Suprapubic skin (tissue), 4 donors: ENCODE measurements at regions not wholly inside any gene's neighbourhood (a gene's known extent, or its start where the extent isn't known, plus 50 kb on each side); places are given as distances from the start of the nearest gene placed in this dataset.

Experiments used
- EP300 ChIP-seq: sonication (generic); formaldehyde crosslinking; IDR thresholded peaks from one replicate; pipeline ENCODE4 v1.6.1; 2017; ENCODE audit warnings: antibody characterized with exemption
- POLR2A ChIP-seq, 2 donors: fragments of 450-650 bp; IDR thresholded peaks; one replicate each; pipeline ENCODE4 v1.6.1; 2017; ENCODE audit warnings: antibody characterized with exemption in 2 of 2, mild to moderate bottlenecking in 2 of 2, moderate library complexity in 2 of 2
- POLR2AphosphoS5 ChIP-seq, 3 donors: sonication (generic); formaldehyde crosslinking; IDR thresholded peaks; one replicate each; pipeline ENCODE4 v1.6.1; 2017; ENCODE audit warnings: antibody characterized with exemption in 3 of 3
- TF ChIP-seq, protein P1 (sequence below), 2 donors: fragments of 200-600 bp in 1 of 2; fragments of 450-650 bp in 1 of 2; sonication (generic) in 1 of 2; IDR thresholded peaks; one replicate each; pipeline ENCODE4 v1.5.1; 2016 to 2019; ENCODE audit warnings: antibody characterized with exemption in 2 of 2, mild to moderate bottlenecking in 1 of 2, moderate library complexity in 1 of 2

DNA sequence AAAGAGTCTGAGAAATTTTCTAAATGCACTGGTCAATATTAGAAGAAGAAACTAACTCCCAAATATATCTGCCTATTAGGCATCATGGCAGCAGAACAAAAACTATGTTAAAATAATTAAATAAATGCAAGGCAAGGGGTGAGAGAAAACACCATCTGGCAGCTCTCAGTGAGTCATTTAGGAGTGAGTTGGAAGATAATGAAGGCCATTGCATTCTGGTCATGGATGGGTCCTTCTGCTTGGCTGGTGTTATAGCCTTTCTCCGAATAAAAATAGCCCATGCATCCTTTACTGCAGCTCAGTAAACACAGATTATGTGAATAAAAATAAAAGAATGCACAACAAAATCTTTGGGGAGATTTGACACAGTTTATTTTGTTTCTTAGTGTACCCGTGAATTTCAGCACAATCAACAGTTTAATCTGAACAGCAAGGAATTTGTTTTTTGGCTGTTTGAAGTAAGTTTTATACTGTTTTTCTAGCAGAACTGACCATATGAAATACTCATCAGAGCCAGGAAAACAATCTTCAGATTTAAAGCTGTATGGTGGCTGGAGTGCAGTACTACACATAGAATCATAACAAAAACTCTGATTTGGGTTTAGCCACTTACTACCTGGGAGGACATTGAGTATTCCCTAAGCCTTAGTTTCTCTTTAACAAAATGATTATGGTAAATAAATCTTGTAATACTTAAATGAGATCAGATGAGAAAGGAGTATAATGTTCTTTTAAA, 225.1 kb upstream of the ITGA4 start:
- TF ChIP-seq POLR2A (IDR thresholded peaks at IDR 0.05) (no peak), EP300 (no peak), POLR2AphosphoS5 (IDR thresholded peaks at IDR 0.05) (no peak)
- TF ChIP-seq, protein P1, sequence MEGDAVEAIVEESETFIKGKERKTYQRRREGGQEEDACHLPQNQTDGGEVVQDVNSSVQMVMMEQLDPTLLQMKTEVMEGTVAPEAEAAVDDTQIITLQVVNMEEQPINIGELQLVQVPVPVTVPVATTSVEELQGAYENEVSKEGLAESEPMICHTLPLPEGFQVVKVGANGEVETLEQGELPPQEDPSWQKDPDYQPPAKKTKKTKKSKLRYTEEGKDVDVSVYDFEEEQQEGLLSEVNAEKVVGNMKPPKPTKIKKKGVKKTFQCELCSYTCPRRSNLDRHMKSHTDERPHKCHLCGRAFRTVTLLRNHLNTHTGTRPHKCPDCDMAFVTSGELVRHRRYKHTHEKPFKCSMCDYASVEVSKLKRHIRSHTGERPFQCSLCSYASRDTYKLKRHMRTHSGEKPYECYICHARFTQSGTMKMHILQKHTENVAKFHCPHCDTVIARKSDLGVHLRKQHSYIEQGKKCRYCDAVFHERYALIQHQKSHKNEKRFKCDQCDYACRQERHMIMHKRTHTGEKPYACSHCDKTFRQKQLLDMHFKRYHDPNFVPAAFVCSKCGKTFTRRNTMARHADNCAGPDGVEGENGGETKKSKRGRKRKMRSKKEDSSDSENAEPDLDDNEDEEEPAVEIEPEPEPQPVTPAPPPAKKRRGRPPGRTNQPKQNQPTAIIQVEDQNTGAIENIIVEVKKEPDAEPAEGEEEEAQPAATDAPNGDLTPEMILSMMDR (IDR thresholded peaks at IDR 0.05), result no peak
